ENCODE measurements at regions not wholly inside any gene's neighbourhood (a gene's known extent, or its start where the extent isn't known, plus 50 kb on each side); places are given as distances from the start of the nearest gene placed in this dataset.
"Not testable (repeated sequence)": the region's sequence is repeated elsewhere in the genome, so short reads cannot be mapped to it uniquely, and the experiment has no call there.

GRCh38 chr2:150194816-150195215 is 292.7 kb downstream of the RND3 start:
- DNase-seq = not testable (repeated sequence)

- DNase-seq = no peak
Observed at GRCh38 chr2:150192701-150193100, 294.8 kb downstream of the RND3 start.

- DNase-seq = no peak
Observed at GRCh38 chr2:150191349-150191748, 296.1 kb downstream of the RND3 start.

- DNase-seq = no peak
Observed at GRCh38 chr2:150190546-150190945, 296.9 kb downstream of the RND3 start.

GRCh38 chr2:150188800-150189199 is 298.7 kb downstream of the RND3 start:
- DNase-seq = no peak

- peak; percentile 7 for DNase-seq
Observed at GRCh38 chr2:150188177-150188576, 299.3 kb downstream of the RND3 start.

- DNase-seq = no peak
Observed at GRCh38 chr2:150182566-150183235, 304.8 kb downstream of the RND3 start.

GRCh38 chr2:150178591-150178990 is 308.9 kb downstream of the RND3 start:
- no peak for DNase-seq

- no peak for DNase-seq
Observed at GRCh38 chr2:150174971-150175421, 312.5 kb downstream of the RND3 start.

GRCh38 chr2:150174056-150174805 is 313.2 kb downstream of the RND3 start:
- no peak for DNase-seq

- no peak for DNase-seq
Observed at GRCh38 chr2:150171065-150171548, 316.4 kb downstream of the RND3 start.

GRCh38 chr2:150169237-150169629 is 318.2 kb downstream of the RND3 start:
- no peak for DNase-seq

- no peak for DNase-seq
Observed at GRCh38 chr2:150168595-150169236, 318.8 kb downstream of the RND3 start.

- no peak for DNase-seq
Observed at GRCh38 chr2:150167711-150168110, 319.8 kb downstream of the RND3 start.

- DNase-seq = no peak
Observed at GRCh38 chr2:150166313-150167051, 321.0 kb downstream of the RND3 start.

GRCh38 chr2:150165988-150166312 is 321.5 kb downstream of the RND3 start:
- DNase-seq = no peak

GRCh38 chr2:150165442-150165841 is 322.0 kb downstream of the RND3 start:
- DNase-seq = no peak

- peak; percentile 37 for DNase-seq
Observed at GRCh38 chr2:150162241-150162942, 325.1 kb downstream of the RND3 start.

- no peak for DNase-seq
Observed at GRCh38 chr2:150160058-150160457, 327.4 kb downstream of the RND3 start.

GRCh38 chr2:150159300-150159699 is 328.2 kb downstream of the RND3 start:
- no peak for DNase-seq

- no peak for DNase-seq
Observed at GRCh38 chr2:150156876-150157275, 330.6 kb downstream of the RND3 start.

- no peak for DNase-seq
Observed at GRCh38 chr2:150156415-150156814, 331.1 kb downstream of the RND3 start.

Measured in COR-L47 (cell line).